Large intestine (tissue), 3 donors: ENCODE measurements at regions not wholly inside any gene's neighbourhood (a gene's known extent, or its start where the extent isn't known, plus 50 kb on each side); places are given as distances from the start of the nearest gene placed in this dataset.

Experiments
- DNase-seq, 2 donors: peaks; one replicate each; pipeline versions ENCODE4 v3.0.0 to v3.0.0-alpha.2; 2013
- H3K27ac ChIP-seq: one replicate; pipeline ENCODE4 v1.5.1; 2013; ENCODE audit warnings: low read length
- H3K27me3 ChIP-seq: 2 replicates; pipeline ENCODE4 v1.6.1; 2013; ENCODE audit warnings: low read length; ENCODE audit not compliant: control insufficient read depth, insufficient read depth
- H3K36me3 ChIP-seq: 2 replicates; pipeline ENCODE4 v1.6.1; 2013; ENCODE audit warnings: low read length; ENCODE audit not compliant: control insufficient read depth, insufficient read depth
- H3K4me1 ChIP-seq: one replicate; pipeline ENCODE4 v1.6.1; 2013; ENCODE audit warnings: low read length; ENCODE audit not compliant: control insufficient read depth, insufficient read depth
- H3K4me3 ChIP-seq: one replicate; pipeline ENCODE4 v1.5.1; 2013; ENCODE audit warnings: low read length
- H3K9me3 ChIP-seq: one replicate; pipeline ENCODE4 v1.6.1; 2013; ENCODE audit warnings: mild to moderate bottlenecking, low read depth, low read length, moderate library complexity; ENCODE audit not compliant: control insufficient read depth
- WGBS: methylation state at CpG from one replicate; pipeline ENCODE4 v1.1.5; 2013; ENCODE audit warnings: low lambda C conversion rate; ENCODE audit not compliant: insufficient coverage; 5-methylcytosine and 5-hydroxymethylcytosine counted together

GRCh38 chr15:29959384-29960137 is 123.2 kb upstream of the GOLGA8J start:
- Histone ChIP-seq H3K27ac (no peak overlapping the region), H3K27me3 (no peaks in the 10 kb centered on the region), H3K4me1 (no peaks in the 10 kb centered on the region), H3K9me3 (no peaks in the 10 kb centered on the region), H3K36me3 (no peaks in the 10 kb centered on the region), H3K4me3 (no peak overlapping the region)
- 82% methylated on average over 6 of the region's 9 CpGs for WGBS
- DNase-seq: no peak

- Histone ChIP-seq H3K27ac (no peak overlapping the region), H3K4me1 (no peaks in the 10 kb centered on the region), H3K9me3 (no peaks in the 10 kb centered on the region), H3K36me3 (no peaks in the 10 kb centered on the region), H3K4me3 (no peak overlapping the region), H3K27me3 (no peaks in the 10 kb centered on the region)
- no CpG with 5 or more reads among the region's 1 CpG for WGBS
- no peak for DNase-seq
These were observed 130.0 kb upstream of the TJP1 start for GRCh38 chr15:29952225-29952624.

- WGBS: 80% methylated on average over 3 of the region's 9 CpGs
- H3K27me3 ChIP-seq: no peaks in the 10 kb centered on the region
These were observed 123.8 kb upstream of the TJP1 start for GRCh38 chr15:29945943-29946596.

GRCh38 chr15:29944925-29945324 is 122.7 kb upstream of the TJP1 start:
- no peak overlapping the region for H3K4me3 ChIP-seq
- no peak for DNase-seq
- H3K27ac ChIP-seq: no peak overlapping the region
- H3K4me1 ChIP-seq: no peaks in the 10 kb centered on the region
- 100% methylated on average over 1 of the region's 2 CpGs for WGBS
- no peaks in the 10 kb centered on the region for H3K36me3 ChIP-seq
- H3K27me3 ChIP-seq: no peaks in the 10 kb centered on the region
- H3K9me3 ChIP-seq: no peaks in the 10 kb centered on the region

More at GRCh38 chr15:29945943-29946596, 123.8 kb upstream of the TJP1 start:
- Histone ChIP-seq H3K4me1 (no peaks in the 10 kb centered on the region), H3K9me3 (no peaks in the 10 kb centered on the region), H3K4me3 (no peak overlapping the region), H3K27ac (no peak overlapping the region), H3K36me3 (no peaks in the 10 kb centered on the region)
- no peak for DNase-seq

GRCh38 chr15:29942548-29942947 is 120.3 kb upstream of the TJP1 start:
- no peaks in the 10 kb centered on the region for H3K36me3 ChIP-seq
- no peak overlapping the region for H3K4me3 ChIP-seq
- no peaks in the 10 kb centered on the region for H3K27me3 ChIP-seq
- WGBS: no CpG with 5 or more reads among the region's 7 CpGs
- no peak for DNase-seq
- H3K4me1 ChIP-seq: no peaks in the 10 kb centered on the region
- no peaks in the 10 kb centered on the region for H3K9me3 ChIP-seq
- H3K27ac ChIP-seq: no peak overlapping the region

- H3K27ac ChIP-seq: no peak overlapping the region
- no peaks in the 10 kb centered on the region for H3K36me3 ChIP-seq
- no peaks in the 10 kb centered on the region for H3K9me3 ChIP-seq
- H3K27me3 ChIP-seq: no peaks in the 10 kb centered on the region
- no peak for DNase-seq
- H3K4me3 ChIP-seq: no peak overlapping the region
- no peaks in the 10 kb centered on the region for H3K4me1 ChIP-seq
- WGBS: 50% methylated on average over 1 of the region's 3 CpGs
These were observed 119.9 kb upstream of the TJP1 start for GRCh38 chr15:29942143-29942542.

GRCh38 chr15:29939404-29939803 is 117.1 kb upstream of the TJP1 start:
- no peaks in the 10 kb centered on the region for H3K9me3 ChIP-seq
- H3K4me3 ChIP-seq: no peak overlapping the region
- no peaks in the 10 kb centered on the region for H3K4me1 ChIP-seq
- DNase-seq: no peak
- H3K27me3 ChIP-seq: no peaks in the 10 kb centered on the region
- no CpG with 5 or more reads among the region's 1 CpG for WGBS
- H3K27ac ChIP-seq: no peak overlapping the region
- H3K36me3 ChIP-seq: no peaks in the 10 kb centered on the region

- DNase-seq: no peak
These were observed 116.4 kb upstream of the TJP1 start for GRCh38 chr15:29938361-29939335.

GRCh38 chr15:29937956-29938355 is 115.7 kb upstream of the TJP1 start:
- H3K27me3 ChIP-seq: no peaks in the 10 kb centered on the region
- no peaks in the 10 kb centered on the region for H3K9me3 ChIP-seq
- no peaks in the 10 kb centered on the region for H3K4me1 ChIP-seq
- H3K27ac ChIP-seq: no peak overlapping the region
- no peak overlapping the region for H3K4me3 ChIP-seq
- 89% methylated on average over 2 of the region's 2 CpGs for WGBS
- DNase-seq: no peak
- H3K36me3 ChIP-seq: no peaks in the 10 kb centered on the region

More at GRCh38 chr15:29938361-29939335, 116.4 kb upstream of the TJP1 start:
- no peaks in the 10 kb centered on the region for H3K36me3 ChIP-seq
- no peaks in the 10 kb centered on the region for H3K27me3 ChIP-seq
- WGBS: 71% methylated on average over 3 of the region's 14 CpGs
- H3K9me3 ChIP-seq: no peaks in the 10 kb centered on the region
- H3K27ac ChIP-seq: no peak overlapping the region
- H3K4me1 ChIP-seq: no peaks in the 10 kb centered on the region
- H3K4me3 ChIP-seq: no peak overlapping the region

GRCh38 chr15:29936353-29937049 is 114.2 kb upstream of the TJP1 start:
- H3K4me3 ChIP-seq: no peak overlapping the region

More at GRCh38 chr15:29936353-29937049, 114.2 kb upstream of the TJP1 start:
- DNase-seq: no peak
- H3K36me3 ChIP-seq: no peaks in the 10 kb centered on the region
- H3K9me3 ChIP-seq: no peaks in the 10 kb centered on the region
- WGBS: no CpG with 5 or more reads among the region's 10 CpGs
- H3K27me3 ChIP-seq: no peaks in the 10 kb centered on the region
- no peaks in the 10 kb centered on the region for H3K4me1 ChIP-seq
- no peak overlapping the region for H3K27ac ChIP-seq
